ENCODE measurements at regions not wholly inside any gene's neighbourhood (a gene's known extent, or its start where the extent isn't known, plus 50 kb on each side); places are given as distances from the start of the nearest gene placed in this dataset.

DNA sequence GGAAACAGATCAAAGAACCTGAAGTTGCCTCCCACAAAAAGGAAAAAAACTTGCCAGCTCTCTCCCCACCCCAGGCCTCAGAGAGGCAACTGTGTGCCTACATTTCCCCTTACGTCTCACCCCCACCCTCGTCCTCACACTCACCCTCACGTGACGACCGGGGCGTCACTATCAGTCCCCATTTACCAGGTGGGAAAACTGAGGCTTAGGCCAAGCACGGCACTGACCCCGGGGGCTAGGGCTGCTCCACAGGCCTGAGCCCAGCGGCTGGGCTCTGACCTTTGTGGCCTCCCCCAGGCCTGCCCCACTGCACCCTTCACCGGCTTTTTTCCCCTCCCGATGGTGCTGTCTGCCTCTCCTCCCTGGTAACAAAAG is 51.5 kb upstream of the RUNX3 start:
- DNase-seq: no peak

DNA sequence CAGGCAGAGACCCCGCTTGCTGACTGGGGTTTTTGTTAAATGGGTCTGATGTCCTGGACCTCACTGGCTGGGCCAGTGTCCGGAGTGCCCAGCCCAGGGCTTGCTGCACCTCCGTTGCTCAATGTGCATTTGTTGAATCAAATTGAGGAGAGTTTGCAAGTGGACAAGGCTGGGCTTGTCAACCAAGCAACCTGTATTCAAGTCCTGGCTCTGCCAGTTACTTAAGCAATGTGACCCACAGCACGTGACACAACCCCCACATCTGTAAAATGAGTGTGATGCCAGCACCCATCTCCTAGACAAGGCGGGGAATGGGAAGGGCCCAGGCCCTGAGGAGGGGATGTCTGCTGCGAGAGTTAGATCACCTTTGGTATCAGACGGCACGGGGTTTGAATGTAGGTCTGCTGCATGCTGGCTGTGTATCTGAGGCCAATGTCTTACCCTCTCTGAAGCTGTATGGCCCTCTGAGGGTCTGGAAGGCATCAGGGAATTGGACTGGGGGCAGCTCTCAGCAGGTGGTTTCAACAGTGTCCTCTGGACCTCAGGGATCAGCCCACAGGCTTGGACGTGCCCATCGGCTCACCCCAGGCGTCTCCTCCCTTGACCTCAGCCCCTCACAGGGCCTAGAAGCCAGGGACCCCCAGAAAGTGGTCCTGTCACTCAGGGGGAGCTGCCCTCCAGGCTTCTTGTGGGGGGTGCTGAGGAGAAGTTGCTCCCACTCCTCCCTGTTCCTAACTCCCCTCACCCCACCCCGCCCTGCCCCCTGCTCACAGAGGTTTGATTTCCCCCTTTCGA is 51.0 kb upstream of the RUNX3 start:
- no peak for DNase-seq
